ENCODE measurements at regions not wholly inside any gene's neighbourhood (a gene's known extent, or its start where the extent isn't known, plus 50 kb on each side); places are given as distances from the start of the nearest gene placed in this dataset.

- no peak for FAIRE-seq
- TF ChIP-seq POLR2AphosphoS5 (IDR thresholded peaks at IDR 0.05; ENCODE audit: low read depth, low read length) (no peak), TAF1 (IDR thresholded peaks at IDR 0.05; ENCODE audit: low read depth, low read length) (no peak), PAX5 (IDR thresholded peaks at IDR 0.05; ENCODE audit: insufficient read depth, low read length, severe bottlenecking) (no peak), SPI1 (IDR thresholded peaks at IDR 0.05; ENCODE audit: low read depth, low read length) (no peak), POU2F2 (IDR thresholded peaks at IDR 0.05; ENCODE audit: low read depth, low read length) (no peak), POLR2A (IDR thresholded peaks at IDR 0.05; ENCODE audit: low read depth, low read length) (no peak)
- DNase-seq (ENCODE audit: insufficient read length, low spot score), result no peak
Observed at GRCh38 chr10:107215681-107216080, 51.2 kb upstream of the SORCS1 start.
